ENCODE measurements at regions not wholly inside any gene's neighbourhood (a gene's known extent, or its start where the extent isn't known, plus 50 kb on each side); places are given as distances from the start of the nearest gene placed in this dataset.

GRCh38 chr2:155867564-155867963, 465.0 kb downstream of the NR4A2 start:
- TF ChIP-seq CTCF (IDR thresholded peaks at IDR 0.05 in 4 of 5, conservative IDR thresholded peaks at IDR 0.05 in 1 of 5) (no peak), POLR2A (IDR thresholded peaks at IDR 0.05) (no peak)
